ENCODE measurements at regions not wholly inside any gene's neighbourhood (a gene's known extent, or its start where the extent isn't known, plus 50 kb on each side); places are given as distances from the start of the nearest gene placed in this dataset.

DNA sequence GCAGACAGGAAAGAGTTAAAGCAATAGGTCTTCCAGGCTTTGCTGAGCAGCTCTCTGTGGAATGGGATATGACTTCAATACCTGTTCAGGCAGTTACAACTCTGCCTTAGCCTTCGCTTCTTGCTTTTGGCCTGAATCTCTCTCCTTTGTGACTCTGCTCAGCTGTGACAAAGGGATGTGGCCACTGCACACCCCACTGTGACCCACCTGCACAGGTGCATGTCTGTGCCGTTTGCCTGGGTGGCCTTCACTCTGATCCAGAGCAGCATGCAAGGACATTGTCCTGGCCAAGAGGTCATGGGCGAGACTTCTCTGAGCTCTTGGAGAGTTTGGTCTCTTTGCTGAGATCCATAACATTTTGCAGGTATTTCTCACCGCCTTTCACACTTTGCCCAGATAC lies 891.3 kb downstream of the BRD1 start:
- H3K4me1 Mint-ChIP-seq, result peaks cover 21% of the 10 kb centered on the region
- TF ChIP-seq, protein P1, sequence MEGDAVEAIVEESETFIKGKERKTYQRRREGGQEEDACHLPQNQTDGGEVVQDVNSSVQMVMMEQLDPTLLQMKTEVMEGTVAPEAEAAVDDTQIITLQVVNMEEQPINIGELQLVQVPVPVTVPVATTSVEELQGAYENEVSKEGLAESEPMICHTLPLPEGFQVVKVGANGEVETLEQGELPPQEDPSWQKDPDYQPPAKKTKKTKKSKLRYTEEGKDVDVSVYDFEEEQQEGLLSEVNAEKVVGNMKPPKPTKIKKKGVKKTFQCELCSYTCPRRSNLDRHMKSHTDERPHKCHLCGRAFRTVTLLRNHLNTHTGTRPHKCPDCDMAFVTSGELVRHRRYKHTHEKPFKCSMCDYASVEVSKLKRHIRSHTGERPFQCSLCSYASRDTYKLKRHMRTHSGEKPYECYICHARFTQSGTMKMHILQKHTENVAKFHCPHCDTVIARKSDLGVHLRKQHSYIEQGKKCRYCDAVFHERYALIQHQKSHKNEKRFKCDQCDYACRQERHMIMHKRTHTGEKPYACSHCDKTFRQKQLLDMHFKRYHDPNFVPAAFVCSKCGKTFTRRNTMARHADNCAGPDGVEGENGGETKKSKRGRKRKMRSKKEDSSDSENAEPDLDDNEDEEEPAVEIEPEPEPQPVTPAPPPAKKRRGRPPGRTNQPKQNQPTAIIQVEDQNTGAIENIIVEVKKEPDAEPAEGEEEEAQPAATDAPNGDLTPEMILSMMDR (IDR thresholded peaks at IDR 0.05; ENCODE audit: unreplicated experiment in 3 of 3), result no peak
- H3K36me3 Mint-ChIP-seq (ENCODE audit: low read depth), result no peaks in the 10 kb centered on the region
- H3K4me3 Mint-ChIP-seq, result no peak overlapping the region
- peaks cover 21% of the 10 kb centered on the region for H3K9me3 Mint-ChIP-seq
- H3K27ac Mint-ChIP-seq, result no peak overlapping the region
- H3K27me3 Mint-ChIP-seq (ENCODE audit: low read depth), result peaks cover 8% of the 10 kb centered on the region

DNA sequence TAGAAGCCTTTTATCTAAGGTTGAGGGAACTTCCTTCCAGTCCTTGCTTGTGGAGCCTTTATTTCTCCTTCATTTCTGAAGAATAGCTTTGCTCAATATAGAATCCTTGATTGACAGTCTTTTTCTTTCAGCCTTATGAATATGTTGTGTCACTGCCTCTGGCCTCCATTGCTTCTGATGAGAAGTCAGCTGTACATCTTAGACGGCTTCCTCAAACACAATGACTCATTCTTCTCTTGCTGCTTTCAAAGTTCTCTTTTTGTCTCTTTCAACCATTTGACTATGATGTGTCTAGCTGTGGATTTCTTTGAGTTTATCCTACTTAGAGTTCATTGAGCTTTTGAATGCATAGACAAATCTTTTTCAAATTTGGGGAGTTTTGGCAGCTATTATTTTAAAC lies 893.2 kb downstream of the BRD1 start:
- TF ChIP-seq, protein P1 (IDR thresholded peaks at IDR 0.05; ENCODE audit: unreplicated experiment in 3 of 3), result no peak
- Mint-ChIP-seq H3K27me3 (ENCODE audit: low read depth) (peaks cover 8% of the 10 kb centered on the region), H3K36me3 (ENCODE audit: low read depth) (no peaks in the 10 kb centered on the region), H3K27ac (no peak overlapping the region), H3K4me3 (no peak overlapping the region), H3K4me1 (peaks cover 6% of the 10 kb centered on the region), H3K9me3 (peaks cover 21% of the 10 kb centered on the region)

DNA sequence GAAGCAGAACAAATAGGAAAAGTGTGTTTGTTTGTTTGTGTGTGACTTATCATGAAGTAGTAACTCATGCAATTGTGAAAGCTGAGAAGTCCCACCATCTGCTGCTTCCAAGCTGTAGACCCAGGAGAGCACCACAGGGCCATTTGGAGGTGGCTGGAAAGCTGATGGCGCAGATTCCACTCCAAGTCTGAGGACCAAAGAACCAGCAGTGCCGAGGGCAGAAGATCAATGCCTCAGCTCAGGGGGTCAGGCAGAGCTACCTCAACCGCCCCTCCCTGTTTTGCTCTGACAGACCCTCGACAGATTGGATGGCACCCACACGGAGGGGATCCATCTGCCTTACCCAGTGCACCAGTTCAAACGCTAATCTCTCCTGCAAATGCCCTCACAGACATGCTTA lies 896.2 kb downstream of the BRD1 start:
- TF ChIP-seq, protein P1 (IDR thresholded peaks at IDR 0.05; ENCODE audit: unreplicated experiment in 3 of 3), result no peak
- peaks cover 6% of the 10 kb centered on the region for H3K4me1 Mint-ChIP-seq
- H3K27ac Mint-ChIP-seq, result no peak overlapping the region
- H3K9me3 Mint-ChIP-seq, result peaks cover 17% of the 10 kb centered on the region
- no peak overlapping the region for H3K4me3 Mint-ChIP-seq
- H3K36me3 Mint-ChIP-seq (ENCODE audit: low read depth), result no peaks in the 10 kb centered on the region
- peaks cover 21% of the 10 kb centered on the region for H3K27me3 Mint-ChIP-seq (ENCODE audit: low read depth)

DNA sequence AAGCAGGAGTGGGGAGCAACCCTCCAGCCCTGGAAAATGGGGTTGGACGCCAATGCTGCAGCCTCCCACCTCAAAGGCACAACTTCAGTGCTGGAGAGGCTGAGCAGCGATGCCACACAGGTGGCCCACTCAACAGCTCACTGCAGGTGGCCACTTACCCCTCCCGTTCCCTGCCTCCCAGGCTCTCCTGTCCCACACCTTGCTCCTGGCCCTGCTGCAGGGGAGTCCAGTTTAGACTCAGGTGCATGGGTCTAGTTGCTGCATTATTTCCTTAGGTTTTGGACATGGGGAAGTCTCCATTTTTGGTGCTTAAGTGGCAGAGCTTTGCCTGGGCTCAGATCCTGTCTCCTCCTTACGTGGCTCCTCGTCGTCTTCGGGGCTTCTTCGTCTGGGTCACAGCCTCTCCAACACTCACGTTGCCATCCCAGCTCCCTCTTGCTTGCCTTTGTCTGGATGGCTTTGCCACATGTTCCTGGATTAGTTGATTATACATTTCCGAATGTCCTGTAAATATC lies 898.3 kb downstream of the BRD1 start:
- TF ChIP-seq, protein P1 (IDR thresholded peaks at IDR 0.05; ENCODE audit: unreplicated experiment in 3 of 3), result no peak
- peaks cover 18% of the 10 kb centered on the region for H3K4me1 Mint-ChIP-seq
- H3K36me3 Mint-ChIP-seq (ENCODE audit: low read depth), result no peaks in the 10 kb centered on the region
- H3K9me3 Mint-ChIP-seq, result peaks cover 2% of the 10 kb centered on the region
- peaks cover 17% of the 10 kb centered on the region for H3K27me3 Mint-ChIP-seq (ENCODE audit: low read depth)
- no peak overlapping the region for H3K4me3 Mint-ChIP-seq
- H3K27ac Mint-ChIP-seq, result no peak overlapping the region

- TF ChIP-seq, protein P1 (IDR thresholded peaks at IDR 0.05; ENCODE audit: unreplicated experiment in 3 of 3), result no peak
- no peaks in the 10 kb centered on the region for H3K36me3 Mint-ChIP-seq (ENCODE audit: low read depth)
- H3K4me1 Mint-ChIP-seq, result peaks cover 29% of the 10 kb centered on the region
- peaks cover 23% of the 10 kb centered on the region for H3K27me3 Mint-ChIP-seq (ENCODE audit: low read depth)
- H3K4me3 Mint-ChIP-seq, result no peak overlapping the region
- no peaks in the 10 kb centered on the region for H3K9me3 Mint-ChIP-seq
- H3K27ac Mint-ChIP-seq, result no peak overlapping the region
Observed at GRCh38 chr22:48927591-48927990, 900.1 kb downstream of the BRD1 start.

- TF ChIP-seq, protein P1 (IDR thresholded peaks at IDR 0.05; ENCODE audit: unreplicated experiment in 3 of 3), result no peak
- Mint-ChIP-seq H3K27ac (no peak overlapping the region), H3K36me3 (ENCODE audit: low read depth) (no peaks in the 10 kb centered on the region), H3K9me3 (no peaks in the 10 kb centered on the region), H3K27me3 (ENCODE audit: low read depth) (peaks cover 28% of the 10 kb centered on the region), H3K4me3 (no peak overlapping the region), H3K4me1 (peaks cover 29% of the 10 kb centered on the region)
Observed at GRCh38 chr22:48926643-48927042, 901.0 kb downstream of the BRD1 start.

Measured in nephron (organoid).